Gastrocnemius medialis (tissue), 4 donors: ENCODE measurements at regions not wholly inside any gene's neighbourhood (a gene's known extent, or its start where the extent isn't known, plus 50 kb on each side); places are given as distances from the start of the nearest gene placed in this dataset.

Source experiments
- ATAC-seq, 2 donors: fragments of 150-250 bp; one replicate each; pipeline ENCODE4 v1.9.1; 2016
- DNase-seq, 2 donors: peaks; one replicate each; pipeline ENCODE4 v3.0.0-alpha.2; 2019
- H3K27ac ChIP-seq, 4 donors: fragments of 200-600 bp; sonication (generic); 1 replicate in 1 of 4; 2 replicates in 3 of 4; pipeline ENCODE4 v1.5.1; 2016 to 2018; ENCODE audit warnings: mild to moderate bottlenecking in 2 of 4, moderate library complexity in 1 of 4
- H3K27me3 ChIP-seq, 3 donors: fragments of 200-600 bp; sonication (generic) in 2 of 3; 1 replicate in 1 of 3; 2 replicates in 2 of 3; pipeline versions ENCODE4 v1.5.1 to v1.6.0; 2016 to 2019; ENCODE audit warnings: mild to moderate bottlenecking in 1 of 3, moderate library complexity in 1 of 3
- H3K36me3 ChIP-seq, 2 donors: fragments of 200-600 bp; sonication (generic) in 1 of 2; one replicate each; pipeline ENCODE4 v1.5.1; 2017 to 2018
- H3K4me1 ChIP-seq, 2 donors: fragments of 200-600 bp; sonication (generic) in 1 of 2; one replicate each; pipeline ENCODE4 v1.5.1; 2016 to 2017; ENCODE audit warnings: mild to moderate bottlenecking in 2 of 2
- H3K4me3 ChIP-seq, 4 donors: fragments of 200-600 bp; sonication (generic) in 3 of 4; 1 replicate in 1 of 4; 2 replicates in 3 of 4; pipeline ENCODE4 v1.5.1; 2016 to 2019; ENCODE audit warnings: mild to moderate bottlenecking in 2 of 4
- H3K9me3 ChIP-seq, 3 donors: fragments of 200-600 bp; sonication (generic) in 2 of 3; 1 replicate in 1 of 3; 2 replicates in 2 of 3; pipeline ENCODE4 v1.5.1; 2016 to 2019
- CTCF ChIP-seq, 5 experiments: fragments of 450-650 bp in 3 of 5; fragments of 200-600 bp in 2 of 5; sonication (generic) in 2 of 5; IDR thresholded peaks in 4 of 5; conservative IDR thresholded peaks in 1 of 5; 1 replicate in 4 of 5; 2 replicates in 1 of 5; pipeline ENCODE4 v1.5.1; 2016 to 2019; ENCODE audit warnings: antibody characterized with exemption in 5 of 5, mild to moderate bottlenecking in 3 of 5, moderate library complexity in 3 of 5
- POLR2A ChIP-seq, 2 donors: fragments of 450-650 bp; IDR thresholded peaks; one replicate each; pipeline ENCODE4 v1.6.1; 2017; ENCODE audit warnings: antibody characterized with exemption in 2 of 2, mild to moderate bottlenecking in 2 of 2, moderate library complexity in 2 of 2
- in situ Hi-C, 4 donors: fragments of 200-750 bp; cut with MboI; loops; one replicate each; pipeline versions ENCODE4 v1.15.0 to v1.8.0; 2017; ENCODE audit warnings: low sequenced_read_pairs in 4 of 4
- intact Hi-C: fragments of 100-400 bp; cut with DNase I; formaldehyde crosslinking; loops from one replicate; pipeline ENCODE4 v1.15.1; 2023; ENCODE audit warnings: low total_unique reads

GRCh38 chr13:73793361-73793760 lies 340.8 kb downstream of the KLF12 start:
- Histone ChIP-seq H3K4me3 (no peak overlapping the region), H3K36me3 (no peaks in the 10 kb centered on the region), H3K4me1 (no peaks in the 10 kb centered on the region), H3K27me3 (no peaks in the 10 kb centered on the region), H3K27ac (no peak overlapping the region), H3K9me3 (no peaks in the 10 kb centered on the region)
- intact Hi-C loops (no loop called here), in situ Hi-C loops (no loop called here)
- ATAC-seq (no peak), DNase-seq (no peak)
- TF ChIP-seq POLR2A (IDR thresholded peaks at IDR 0.05) (no peak), CTCF (IDR thresholded peaks at IDR 0.05 in 4 of 5, conservative IDR thresholded peaks at IDR 0.05 in 1 of 5) (no peak)

- Histone ChIP-seq H3K36me3 (no peaks in the 10 kb centered on the region), H3K4me3 (no peak overlapping the region), H3K9me3 (no peaks in the 10 kb centered on the region), H3K4me1 (no peaks in the 10 kb centered on the region), H3K27me3 (no peaks in the 10 kb centered on the region), H3K27ac (no peak overlapping the region)
- intact Hi-C loops: no loop called here
- in situ Hi-C loops: no loop called here
- TF ChIP-seq POLR2A (IDR thresholded peaks at IDR 0.05): no peak
- TF ChIP-seq CTCF (IDR thresholded peaks at IDR 0.05 in 4 of 5, conservative IDR thresholded peaks at IDR 0.05 in 1 of 5): no peak
- ATAC-seq: no peak
- no peak for DNase-seq
Measured at GRCh38 chr13:73792796-73793195, 341.4 kb downstream of the KLF12 start.

- intact Hi-C loops: no loop called here
Measured at GRCh38 chr13:73782450-73783449, 351.5 kb downstream of the KLF12 start.

GRCh38 chr13:73781384-73781783 lies 352.8 kb downstream of the KLF12 start:
- in situ Hi-C loops: no loop called here
- peak overlapping the region in 1 of 4 donors; percentile 15 for H3K27ac ChIP-seq

More at GRCh38 chr13:73782450-73783449, 351.5 kb downstream of the KLF12 start:
- Histone ChIP-seq H3K4me3 (no peak overlapping the region), H3K4me1 (peaks cover 13 to 14% of the 10 kb centered on the region in 2 donors), H3K36me3 (no peaks in the 10 kb centered on the region), H3K27ac (peak overlapping the region in 1 of 4 donors; percentile 15), H3K9me3 (no peaks in the 10 kb centered on the region), H3K27me3 (no peaks in the 10 kb centered on the region)
- peak in 1 of 2 donors; percentile 13 for ATAC-seq
- DNase-seq: no peak
- TF ChIP-seq POLR2A (IDR thresholded peaks at IDR 0.05): no peak
- TF ChIP-seq CTCF (IDR thresholded peaks at IDR 0.05 in 4 of 5, conservative IDR thresholded peaks at IDR 0.05 in 1 of 5): no peak
- in situ Hi-C loops: no loop called here

More at GRCh38 chr13:73781384-73781783, 352.8 kb downstream of the KLF12 start:
- DNase-seq (no peak), ATAC-seq (no peak)
- no peaks in the 10 kb centered on the region for H3K36me3 ChIP-seq
- TF ChIP-seq POLR2A (IDR thresholded peaks at IDR 0.05) (no peak), CTCF (IDR thresholded peaks at IDR 0.05 in 4 of 5, conservative IDR thresholded peaks at IDR 0.05 in 1 of 5) (no peak)
- peaks cover 17 to 20% of the 10 kb centered on the region in 2 donors for H3K4me1 ChIP-seq
- intact Hi-C loops: no loop called here
- no peak overlapping the region for H3K4me3 ChIP-seq
- no peaks in the 10 kb centered on the region for H3K9me3 ChIP-seq
- no peaks in the 10 kb centered on the region for H3K27me3 ChIP-seq
